ENCODE measurements at regions not wholly inside any gene's neighbourhood (a gene's known extent, or its start where the extent isn't known, plus 50 kb on each side); places are given as distances from the start of the nearest gene placed in this dataset.

DNA sequence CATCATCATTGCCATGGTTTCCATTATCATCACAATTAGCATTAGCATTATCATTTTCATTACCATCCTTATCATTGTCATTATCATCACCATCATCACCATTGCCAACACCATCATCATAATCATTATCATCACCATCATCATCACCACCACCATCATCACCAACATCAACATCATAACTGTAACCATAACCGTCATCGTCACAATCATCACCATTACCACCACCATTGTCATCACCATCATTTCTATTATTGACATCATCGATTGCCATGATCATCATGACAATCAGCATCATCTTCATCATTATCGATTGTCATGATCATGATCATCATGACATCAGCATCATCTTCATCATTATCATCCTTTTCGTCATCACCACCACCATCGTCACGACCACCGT lies 88.9 kb upstream of the MSX1 start:
- H4K91ac ChIP-seq (ENCODE audit: low read depth, low read length, poor library complexity) = no peak overlapping the region
- no peak for DNase-seq (ENCODE audit: low spot score)
- H2BK15ac ChIP-seq (ENCODE audit: low read length) = no peak overlapping the region
- no peaks in the 10 kb centered on the region for H3K27me3 ChIP-seq (ENCODE audit: control insufficient read depth in 3 of 3, insufficient read depth in 3 of 3, low read depth in 1 of 3, low read length in 3 of 3)
- H3K9me3 ChIP-seq (replicated peaks in 1 of 2; ENCODE audit: control insufficient read depth in 2 of 2, insufficient read depth in 1 of 2, low read depth in 1 of 2, low read length in 2 of 2) = peaks cover 0 to under 1% of the 10 kb centered on the region in 2 donors
- H3K27ac ChIP-seq (replicated peaks; ENCODE audit: low read length) = no peak overlapping the region
- no peak overlapping the region for H3K18ac ChIP-seq (ENCODE audit: low read length)
- H3K36me3 ChIP-seq (replicated peaks in 1 of 2; ENCODE audit: control insufficient read depth in 2 of 2, insufficient read depth in 2 of 2, low read length in 2 of 2) = peaks cover 0 to 1% of the 10 kb centered on the region in 2 donors
- no peak overlapping the region for H2BK5ac ChIP-seq (ENCODE audit: low read length)
- H3K4me1 ChIP-seq (ENCODE audit: control insufficient read depth in 2 of 2, insufficient read depth in 1 of 2, low read depth in 1 of 2, low read length in 2 of 2) = no peaks in the 10 kb centered on the region
- no peak overlapping the region for H3K4me3 ChIP-seq (ENCODE audit: low read length in 2 of 2)
- no peak overlapping the region for H2AK5ac ChIP-seq (ENCODE audit: low read depth, low read length)
- no peak overlapping the region for H3K4me2 ChIP-seq (ENCODE audit: insufficient read depth, low read length, poor library complexity, severe bottlenecking)
- no peak overlapping the region for H2BK120ac ChIP-seq (ENCODE audit: low read depth, low read length)
- no peaks in the 10 kb centered on the region for H3K79me1 ChIP-seq (ENCODE audit: low read depth, low read length)
- H2BK12ac ChIP-seq (ENCODE audit: low read length) = no peak overlapping the region
- no peak overlapping the region for H3K14ac ChIP-seq (ENCODE audit: low read length)
- no peak overlapping the region for H3K9ac ChIP-seq (ENCODE audit: low read depth, low read length, poor library complexity)
- no peak overlapping the region for H4K8ac ChIP-seq (ENCODE audit: low read depth, low read length)
- H2AFZ ChIP-seq (ENCODE audit: low read length) = no peak overlapping the region
- no peak overlapping the region for H3K4ac ChIP-seq (ENCODE audit: low read length)
- WGBS, 2 donors (ENCODE audit: extremely low coverage in 2 of 2, insufficient read length in 2 of 2, insufficient replicate concordance in 1 of 2) = 100% methylated on average over 6 of the region's 8 CpGs; no CpG with 5 or more reads in 1 of the 2 donors
- no peak overlapping the region for H3K23ac ChIP-seq (ENCODE audit: low read depth, low read length, poor library complexity)

DNA sequence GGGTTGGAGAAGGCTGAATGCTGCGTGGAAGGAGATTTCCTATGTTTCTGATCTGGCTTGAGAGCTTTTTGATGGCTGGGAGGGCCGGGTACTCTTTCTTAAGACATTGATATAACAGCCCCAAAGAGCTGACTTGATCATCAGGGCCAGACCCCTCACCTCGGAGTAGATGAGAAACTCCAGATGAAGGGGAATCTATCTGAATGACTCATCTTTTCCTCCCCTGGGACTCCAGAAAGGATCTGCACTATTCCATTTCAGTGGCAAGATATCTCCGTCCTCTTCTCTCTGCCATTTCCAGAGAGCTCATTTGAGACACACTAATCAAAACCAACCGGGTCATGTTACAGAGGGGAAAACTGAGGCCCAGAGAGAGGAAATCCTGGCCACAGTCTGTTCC lies 92.9 kb upstream of the MSX1 start:
- Histone ChIP-seq H3K4me3 (ENCODE audit: low read length in 2 of 2) (no peak overlapping the region), H4K91ac (ENCODE audit: low read depth, low read length, poor library complexity) (no peak overlapping the region), H3K9ac (ENCODE audit: low read depth, low read length, poor library complexity) (no peak overlapping the region), H4K8ac (ENCODE audit: low read depth, low read length) (no peak overlapping the region), H3K4ac (ENCODE audit: low read length) (no peak overlapping the region), H2BK5ac (ENCODE audit: low read length) (no peak overlapping the region), H3K9me3 (replicated peaks in 1 of 2; ENCODE audit: control insufficient read depth in 2 of 2, insufficient read depth in 1 of 2, low read depth in 1 of 2, low read length in 2 of 2) (peaks cover 0 to 6% of the 10 kb centered on the region in 2 donors), H2AFZ (ENCODE audit: low read length) (no peak overlapping the region), H3K4me2 (ENCODE audit: insufficient read depth, low read length, poor library complexity, severe bottlenecking) (no peak overlapping the region), H3K79me1 (ENCODE audit: low read depth, low read length) (no peaks in the 10 kb centered on the region), H3K14ac (ENCODE audit: low read length) (no peak overlapping the region), H2BK120ac (ENCODE audit: low read depth, low read length) (no peak overlapping the region), H2AK5ac (ENCODE audit: low read depth, low read length) (no peak overlapping the region), H3K36me3 (replicated peaks in 1 of 2; ENCODE audit: control insufficient read depth in 2 of 2, insufficient read depth in 2 of 2, low read length in 2 of 2) (peaks cover 0 to 1% of the 10 kb centered on the region in 2 donors), H3K18ac (ENCODE audit: low read length) (no peak overlapping the region), H3K27ac (replicated peaks; ENCODE audit: low read length) (no peak overlapping the region), H2BK12ac (ENCODE audit: low read length) (no peak overlapping the region), H3K27me3 (ENCODE audit: control insufficient read depth in 3 of 3, insufficient read depth in 3 of 3, low read depth in 1 of 3, low read length in 3 of 3) (peaks cover 0 to 15% (median 8%) of the 10 kb centered on the region in 3 experiments), H3K4me1 (ENCODE audit: control insufficient read depth in 2 of 2, insufficient read depth in 1 of 2, low read depth in 1 of 2, low read length in 2 of 2) (peaks cover 9 to 15% of the 10 kb centered on the region in 2 donors), H3K23ac (ENCODE audit: low read depth, low read length, poor library complexity) (no peak overlapping the region), H2BK15ac (ENCODE audit: low read length) (no peak overlapping the region)
- no CpG with 5 or more reads among the region's 5 CpGs for WGBS, 2 donors (ENCODE audit: extremely low coverage in 2 of 2, insufficient read length in 2 of 2, insufficient replicate concordance in 1 of 2)
- DNase-seq (ENCODE audit: low spot score) = no peak

DNA sequence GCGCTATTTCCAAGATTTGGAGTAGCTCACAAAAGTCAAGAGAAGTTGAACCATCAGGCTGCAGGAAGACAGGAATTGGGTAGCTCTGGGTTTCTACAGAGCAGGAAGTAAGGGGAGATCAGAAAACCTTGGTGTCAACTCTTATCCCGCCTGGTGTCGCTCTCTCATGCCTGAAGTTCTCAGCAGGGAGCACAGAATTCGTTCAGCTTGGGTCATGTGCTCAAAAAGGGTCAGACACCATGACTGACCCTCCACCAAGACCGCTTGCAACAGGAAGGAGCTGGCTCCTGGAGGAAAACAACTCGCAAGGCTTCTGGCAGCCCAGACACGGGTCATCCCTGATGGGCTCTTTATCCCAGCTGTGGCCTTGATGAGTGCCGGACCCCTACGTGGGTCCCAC lies 93.7 kb upstream of the MSX1 start:
- H3K14ac ChIP-seq (ENCODE audit: low read length) = peak overlapping the region; percentile 4
- no peak overlapping the region for H3K4me3 ChIP-seq (ENCODE audit: low read length in 2 of 2)
- no peak overlapping the region for H4K91ac ChIP-seq (ENCODE audit: low read depth, low read length, poor library complexity)
- no peak overlapping the region for H2BK15ac ChIP-seq (ENCODE audit: low read length)
- H3K23ac ChIP-seq (ENCODE audit: low read depth, low read length, poor library complexity) = no peak overlapping the region
- peaks cover 0 to 15% (median 8%) of the 10 kb centered on the region in 3 experiments for H3K27me3 ChIP-seq (ENCODE audit: control insufficient read depth in 3 of 3, insufficient read depth in 3 of 3, low read depth in 1 of 3, low read length in 3 of 3)
- peaks cover 0 to 1% of the 10 kb centered on the region in 2 donors for H3K36me3 ChIP-seq (replicated peaks in 1 of 2; ENCODE audit: control insufficient read depth in 2 of 2, insufficient read depth in 2 of 2, low read length in 2 of 2)
- no peak overlapping the region for H3K4me2 ChIP-seq (ENCODE audit: insufficient read depth, low read length, poor library complexity, severe bottlenecking)
- DNase-seq (ENCODE audit: low spot score) = no peak
- H3K18ac ChIP-seq (ENCODE audit: low read length) = peak overlapping the region; percentile 23
- H2AK5ac ChIP-seq (ENCODE audit: low read depth, low read length) = no peak overlapping the region
- no peak overlapping the region for H3K27ac ChIP-seq (replicated peaks; ENCODE audit: low read length)
- no CpG with 5 or more reads among the region's 9 CpGs for WGBS, 2 donors (ENCODE audit: extremely low coverage in 2 of 2, insufficient read length in 2 of 2, insufficient replicate concordance in 1 of 2)
- H2AFZ ChIP-seq (ENCODE audit: low read length) = peak overlapping the region; percentile 23
- no peak overlapping the region for H3K4ac ChIP-seq (ENCODE audit: low read length)
- H2BK120ac ChIP-seq (ENCODE audit: low read depth, low read length) = no peak overlapping the region
- H3K79me1 ChIP-seq (ENCODE audit: low read depth, low read length) = no peaks in the 10 kb centered on the region
- no peak overlapping the region for H3K9ac ChIP-seq (ENCODE audit: low read depth, low read length, poor library complexity)
- H3K4me1 ChIP-seq (ENCODE audit: control insufficient read depth in 2 of 2, insufficient read depth in 1 of 2, low read depth in 1 of 2, low read length in 2 of 2) = peaks cover 16% of the 10 kb centered on the region in 2 donors
- H4K8ac ChIP-seq (ENCODE audit: low read depth, low read length) = no peak overlapping the region
- peaks cover 0 to 6% of the 10 kb centered on the region in 2 donors for H3K9me3 ChIP-seq (replicated peaks in 1 of 2; ENCODE audit: control insufficient read depth in 2 of 2, insufficient read depth in 1 of 2, low read depth in 1 of 2, low read length in 2 of 2)
- H2BK5ac ChIP-seq (ENCODE audit: low read length) = no peak overlapping the region
- no peak overlapping the region for H2BK12ac ChIP-seq (ENCODE audit: low read length)

DNA sequence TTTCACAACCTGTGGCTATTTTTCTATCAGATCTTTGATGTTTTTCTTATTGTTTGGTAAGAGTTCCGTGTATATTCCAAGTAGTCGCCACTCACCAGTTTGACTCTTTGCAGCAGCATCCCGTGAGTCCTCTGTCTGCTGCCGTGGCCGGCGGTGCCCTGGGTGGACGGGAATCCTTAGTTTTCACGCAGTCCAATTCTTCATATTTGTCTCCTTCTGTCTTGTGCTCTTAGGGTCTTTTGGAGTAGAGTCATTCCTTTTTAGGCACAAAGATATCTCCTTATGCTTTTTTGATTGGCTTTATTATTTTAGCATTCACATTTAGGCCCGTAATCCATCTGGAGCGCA lies 94.9 kb upstream of the MSX1 start:
- Histone ChIP-seq H3K79me1 (ENCODE audit: low read depth, low read length) (no peaks in the 10 kb centered on the region), H4K91ac (ENCODE audit: low read depth, low read length, poor library complexity) (no peak overlapping the region), H3K9me3 (replicated peaks in 1 of 2; ENCODE audit: control insufficient read depth in 2 of 2, insufficient read depth in 1 of 2, low read depth in 1 of 2, low read length in 2 of 2) (peaks cover 0 to 6% of the 10 kb centered on the region in 2 donors), H3K4me3 (ENCODE audit: low read length in 2 of 2) (no peak overlapping the region), H3K14ac (ENCODE audit: low read length) (no peak overlapping the region), H2BK15ac (ENCODE audit: low read length) (no peak overlapping the region), H2BK5ac (ENCODE audit: low read length) (no peak overlapping the region), H3K23ac (ENCODE audit: low read depth, low read length, poor library complexity) (no peak overlapping the region), H3K27ac (replicated peaks; ENCODE audit: low read length) (no peak overlapping the region), H3K27me3 (ENCODE audit: control insufficient read depth in 3 of 3, insufficient read depth in 3 of 3, low read depth in 1 of 3, low read length in 3 of 3) (peaks cover 0 to 17% (median 15%) of the 10 kb centered on the region in 3 experiments), H3K9ac (ENCODE audit: low read depth, low read length, poor library complexity) (no peak overlapping the region), H2BK120ac (ENCODE audit: low read depth, low read length) (no peak overlapping the region), H3K4me1 (ENCODE audit: control insufficient read depth in 2 of 2, insufficient read depth in 1 of 2, low read depth in 1 of 2, low read length in 2 of 2) (peaks cover 16 to 19% of the 10 kb centered on the region in 2 donors), H3K4me2 (ENCODE audit: insufficient read depth, low read length, poor library complexity, severe bottlenecking) (no peak overlapping the region), H2AFZ (ENCODE audit: low read length) (no peak overlapping the region), H2AK5ac (ENCODE audit: low read depth, low read length) (no peak overlapping the region), H3K36me3 (replicated peaks in 1 of 2; ENCODE audit: control insufficient read depth in 2 of 2, insufficient read depth in 2 of 2, low read length in 2 of 2) (no peaks in the 10 kb centered on the region), H4K8ac (ENCODE audit: low read depth, low read length) (no peak overlapping the region), H2BK12ac (ENCODE audit: low read length) (no peak overlapping the region), H3K18ac (ENCODE audit: low read length) (no peak overlapping the region), H3K4ac (ENCODE audit: low read length) (no peak overlapping the region)
- DNase-seq (ENCODE audit: low spot score) = no peak
- no CpG with 5 or more reads among the region's 10 CpGs for WGBS, 2 donors (ENCODE audit: extremely low coverage in 2 of 2, insufficient read length in 2 of 2, insufficient replicate concordance in 1 of 2)
